GM21723 (cell line): ENCODE measurements at regions not wholly inside any gene's neighbourhood (a gene's known extent, or its start where the extent isn't known, plus 50 kb on each side); places are given as distances from the start of the nearest gene placed in this dataset.
A peak's percentile ranks its signal among the peaks of the same experiment; 100 is the strongest.

Source experiments
- ATAC-seq: cut with Tn5 transposase; IDR thresholded peaks from one replicate; pipeline ENCODE4 v1.9.1; 2021; ENCODE audit warnings: mild to moderate bottlenecking, moderate library complexity; ENCODE audit not compliant: unreplicated experiment

GRCh38 chr13:26989957-26990713, 181.5 kb downstream of the USP12 start:
- no peak for ATAC-seq

DNA sequence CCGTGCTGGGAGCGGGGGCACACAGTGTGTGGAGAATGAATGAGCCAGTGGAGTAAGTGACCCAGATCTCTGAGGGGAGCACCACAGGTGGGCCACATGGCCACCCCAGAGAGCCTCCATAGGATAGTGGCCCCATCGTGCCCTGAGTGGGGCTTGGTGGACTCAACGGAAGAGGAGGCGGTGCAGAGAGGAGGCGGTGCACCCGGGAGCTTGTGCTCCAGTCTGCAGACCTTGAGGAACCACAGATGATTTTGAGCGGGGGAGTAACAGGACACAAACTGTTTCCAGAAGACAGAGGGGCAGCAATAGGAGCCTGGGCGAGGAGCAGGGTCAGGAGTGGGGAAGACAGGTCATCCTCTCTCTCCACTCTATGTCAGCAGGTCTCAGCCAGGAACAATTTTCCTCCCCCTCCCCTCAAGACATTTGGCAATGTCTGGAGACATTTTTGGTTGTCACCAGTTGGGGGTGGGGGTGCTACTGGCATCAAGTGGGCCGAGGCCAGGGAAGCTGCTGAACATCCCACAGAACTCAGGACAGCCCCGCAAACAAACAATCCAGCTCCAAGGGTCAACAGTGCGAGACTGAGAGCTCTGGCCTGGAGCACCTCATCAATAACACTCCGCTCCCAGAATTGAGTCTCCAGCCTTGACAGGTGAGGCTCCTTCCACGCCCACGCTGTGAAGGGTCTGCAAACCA, 182.2 kb downstream of the USP12 start:
- no peak for ATAC-seq

DNA sequence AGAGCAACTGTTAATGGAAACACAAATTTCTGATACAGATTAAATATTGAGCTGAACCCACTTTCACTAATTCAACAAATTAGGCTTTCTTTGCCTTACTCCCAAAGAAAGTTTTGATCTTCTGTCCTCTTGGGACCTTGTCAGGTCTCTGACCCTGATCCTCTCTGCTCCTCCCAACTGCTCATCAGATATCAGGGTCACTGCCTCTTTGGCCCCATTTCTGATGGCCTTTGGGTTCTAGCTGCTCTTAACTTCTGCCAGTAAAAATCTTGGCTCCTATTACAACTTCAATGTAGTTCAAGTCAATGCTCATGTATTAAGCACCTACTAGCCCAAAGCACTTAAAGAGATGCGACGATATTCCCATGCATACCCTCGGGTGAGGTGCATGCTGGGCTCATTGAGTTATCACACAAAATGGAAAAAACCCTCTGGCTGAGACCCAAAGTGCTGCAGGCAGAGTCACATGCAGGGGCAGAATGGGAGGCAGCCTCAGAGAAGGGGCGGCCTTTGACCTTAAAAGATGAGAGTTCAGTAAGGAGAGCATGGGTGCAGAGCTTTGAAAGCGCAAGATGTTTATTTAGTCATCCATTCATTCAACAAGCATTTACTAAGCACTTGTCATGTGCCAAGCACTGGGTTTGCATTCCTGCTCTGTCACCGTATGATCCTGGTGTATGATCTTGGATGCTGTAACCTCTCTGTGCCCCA, 183.4 kb downstream of the USP12 start:
- ATAC-seq = no peak

DNA sequence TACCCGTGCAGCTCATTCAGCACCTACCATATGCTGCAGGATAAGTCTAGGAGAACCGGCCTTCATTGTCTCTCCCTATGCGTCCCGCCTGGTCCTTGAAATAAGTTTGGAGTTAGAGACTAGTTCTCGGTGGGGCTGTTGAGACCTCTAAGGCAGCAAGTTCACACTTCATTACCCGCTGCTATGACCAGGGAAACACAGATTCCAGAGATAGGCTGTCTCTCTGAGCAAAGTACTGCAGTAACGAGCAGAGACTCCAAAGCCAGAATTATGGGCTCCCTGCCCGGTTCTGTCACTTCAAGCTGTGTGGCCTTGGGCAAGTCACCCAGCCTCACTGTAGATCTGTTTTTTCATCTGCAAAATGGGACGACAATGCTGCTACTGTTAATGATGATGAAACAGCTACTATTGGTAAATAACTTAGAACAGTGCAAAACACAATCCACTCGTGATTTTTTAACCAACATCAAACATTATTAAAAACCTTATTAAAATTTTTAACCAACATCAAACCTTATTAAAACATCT, 184.1 kb downstream of the USP12 start:
- no peak for ATAC-seq

GRCh38 chr13:26985285-26985878, 186.2 kb downstream of the USP12 start:
- peak; percentile 79 for ATAC-seq

- ATAC-seq = no peak
Observed at GRCh38 chr13:26984337-26984736, 187.3 kb downstream of the USP12 start.

DNA sequence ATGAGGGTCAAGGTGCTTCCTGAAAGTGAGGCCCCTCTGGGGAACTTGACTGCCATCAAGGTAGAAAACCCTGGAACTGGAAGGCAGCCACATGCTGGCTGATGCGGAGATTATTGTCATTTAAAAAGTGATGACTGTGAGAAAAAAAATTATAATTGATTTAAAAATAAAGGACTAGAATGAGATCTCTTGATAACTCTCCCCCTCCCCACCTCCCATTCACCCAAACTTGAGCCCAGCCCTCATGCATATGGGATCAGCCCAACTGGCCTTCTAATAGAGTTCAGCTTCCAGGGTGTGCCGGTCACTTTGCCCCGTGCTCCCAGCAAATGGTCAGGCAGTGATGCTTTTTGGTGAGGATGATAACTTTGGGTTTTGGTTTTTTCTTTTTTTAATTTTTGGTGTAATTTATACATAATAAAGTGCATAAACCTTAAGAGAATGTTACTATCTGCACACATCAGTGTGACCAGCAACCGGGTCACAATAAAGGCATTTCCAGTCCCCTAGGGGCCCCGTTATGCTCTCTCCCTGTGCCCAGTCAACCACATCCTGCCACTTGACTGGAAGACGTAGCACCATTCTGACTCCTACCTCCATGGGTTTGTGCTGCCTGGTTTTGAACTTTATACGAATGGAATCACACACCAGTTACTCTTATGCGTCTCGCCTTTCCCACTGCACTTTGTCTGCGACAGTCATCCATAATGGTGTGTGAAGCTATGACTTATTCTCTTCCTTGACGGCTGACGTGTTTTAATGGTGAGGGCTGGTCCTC, 187.9 kb downstream of the USP12 start:
- ATAC-seq = no peak

- no peak for ATAC-seq
Observed at GRCh38 chr13:26980099-26981031, 191.2 kb downstream of the USP12 start.

DNA sequence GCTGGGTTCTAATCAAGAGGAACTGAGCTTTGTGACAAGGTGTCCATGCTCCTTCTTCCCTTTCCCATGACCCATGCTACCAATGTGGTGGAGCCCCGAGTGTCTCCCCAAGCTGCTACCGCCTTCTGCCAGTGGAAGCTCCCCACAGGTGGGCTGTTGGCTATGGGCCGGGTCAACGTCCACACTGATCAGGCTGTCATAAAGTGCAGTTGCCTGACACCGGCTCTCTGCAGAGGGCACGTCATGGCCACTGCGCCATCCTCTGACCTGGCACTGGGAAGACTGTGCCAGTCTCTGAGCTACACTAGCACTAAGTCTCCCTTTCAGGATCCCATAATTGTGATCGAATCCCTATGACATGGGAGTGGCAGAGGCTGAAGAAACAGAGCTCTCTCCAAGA, 192.3 kb downstream of the USP12 start:
- ATAC-seq = no peak

DNA sequence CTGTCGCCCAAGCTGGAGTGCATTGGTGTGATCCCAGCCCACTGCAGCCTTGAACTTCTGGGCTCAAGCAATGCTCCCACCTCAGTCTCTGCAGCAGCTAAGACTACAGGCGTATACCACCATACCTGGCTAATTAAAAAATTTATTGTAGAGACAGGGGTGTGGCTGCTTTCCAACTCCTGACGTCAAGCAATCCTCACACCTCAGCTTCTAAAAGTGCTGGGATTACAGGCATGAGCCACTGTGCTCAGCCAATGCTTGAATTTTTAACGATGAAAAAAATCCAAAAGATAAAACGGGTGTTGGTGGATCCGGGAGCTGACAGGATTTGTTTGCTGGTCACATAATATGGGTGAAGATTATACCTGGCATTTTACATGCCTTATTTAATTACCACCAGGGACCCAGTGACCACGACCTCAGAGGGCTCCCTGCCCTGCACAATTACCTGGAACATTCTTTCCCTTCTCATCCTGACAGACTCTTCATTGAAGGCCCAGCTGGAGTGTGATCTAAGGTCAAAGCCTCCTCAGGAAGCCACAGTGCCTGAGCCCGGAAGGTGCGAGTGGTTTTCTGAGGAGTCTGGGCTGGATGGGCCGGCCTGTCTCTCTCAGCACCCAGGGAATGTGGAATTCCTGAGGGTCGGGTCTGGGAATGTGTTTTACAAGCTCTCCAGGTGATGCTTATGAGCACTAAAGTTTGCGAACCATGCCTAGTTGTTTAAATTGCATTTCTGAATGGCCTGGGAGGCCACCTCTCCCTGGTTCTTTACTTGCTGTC, 193.3 kb downstream of the USP12 start:
- ATAC-seq = no peak

GRCh38 chr13:26977541-26977940, 194.1 kb downstream of the USP12 start:
- no peak for ATAC-seq

GRCh38 chr13:26976313-26976712, 195.3 kb downstream of the USP12 start:
- ATAC-seq = no peak

DNA sequence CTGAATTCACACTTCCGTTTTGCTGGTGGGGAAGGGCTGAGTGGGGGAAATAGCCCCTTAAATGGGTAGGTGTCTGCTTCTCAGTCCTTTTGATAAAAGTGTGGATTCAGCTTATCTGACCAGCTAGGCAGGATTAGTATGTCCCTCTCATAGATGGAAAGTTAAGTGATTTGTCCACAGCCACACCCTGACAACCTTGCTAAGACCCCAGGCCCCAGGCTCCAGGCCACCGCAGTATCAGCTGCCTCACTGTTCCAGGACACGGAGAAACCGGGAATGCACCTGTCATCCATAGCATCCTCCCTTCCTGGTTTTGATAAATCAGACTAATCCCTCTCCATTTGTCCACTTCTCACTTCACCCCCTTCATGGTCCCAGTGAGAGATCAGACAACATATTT, 197.7 kb downstream of the USP12 start:
- no peak for ATAC-seq

- no peak for ATAC-seq
Observed at GRCh38 chr13:26973295-26973694, 198.3 kb downstream of the USP12 start.

- no peak for ATAC-seq
Observed at GRCh38 chr13:26971990-26972887, 199.4 kb downstream of the USP12 start.

DNA sequence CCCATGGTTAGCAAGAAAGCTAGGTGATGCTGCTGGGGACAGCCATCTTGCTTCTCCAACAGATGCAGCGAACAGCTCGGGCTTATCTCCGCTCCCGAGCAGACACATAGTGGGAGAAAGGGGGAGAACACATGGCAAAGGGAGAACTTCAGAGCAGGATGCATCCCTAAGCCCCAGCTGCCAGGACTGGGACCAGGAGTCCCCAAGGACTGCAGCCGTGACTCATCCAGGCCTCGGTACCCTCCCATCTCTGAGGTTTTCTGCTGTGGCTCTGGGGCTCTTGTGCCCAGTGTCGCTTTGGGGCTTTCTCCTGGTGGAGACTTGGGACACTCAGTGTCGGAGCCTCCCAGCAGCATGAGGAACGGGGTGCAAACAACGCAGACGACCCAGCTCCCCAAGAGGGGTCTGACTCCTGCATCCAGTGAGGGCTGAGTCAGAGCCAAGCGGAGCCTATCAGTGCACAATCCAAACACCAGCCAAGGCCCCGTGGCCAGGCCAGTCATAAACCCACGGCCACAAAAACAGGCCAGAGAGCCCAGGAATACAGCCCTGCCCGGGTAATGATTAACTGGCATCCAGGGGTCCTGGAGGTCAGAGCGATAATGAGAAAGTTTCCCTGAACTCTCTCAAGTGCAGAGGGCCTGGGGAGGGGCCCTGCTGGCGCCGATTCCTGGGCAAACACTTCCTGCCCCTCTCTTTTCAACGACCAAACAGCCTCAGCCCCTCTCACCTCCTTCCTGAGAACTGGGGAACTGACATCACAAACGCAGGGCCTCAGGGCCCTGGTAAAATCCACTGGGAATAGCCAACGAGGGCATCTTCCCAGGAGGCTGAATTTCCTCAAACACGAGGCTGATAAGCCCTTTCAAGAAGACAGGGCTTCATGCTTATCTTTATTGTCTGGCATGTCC, 202.9 kb downstream of the USP12 start:
- no peak for ATAC-seq
